HG03066 (cell line): ENCODE measurements at regions not wholly inside any gene's neighbourhood (a gene's known extent, or its start where the extent isn't known, plus 50 kb on each side); places are given as distances from the start of the nearest gene placed in this dataset.

Experiments
- ATAC-seq: cut with Tn5 transposase; IDR thresholded peaks from one replicate; pipeline ENCODE4 v1.9.1; 2021; ENCODE audit warnings: low read depth; ENCODE audit not compliant: unreplicated experiment

DNA sequence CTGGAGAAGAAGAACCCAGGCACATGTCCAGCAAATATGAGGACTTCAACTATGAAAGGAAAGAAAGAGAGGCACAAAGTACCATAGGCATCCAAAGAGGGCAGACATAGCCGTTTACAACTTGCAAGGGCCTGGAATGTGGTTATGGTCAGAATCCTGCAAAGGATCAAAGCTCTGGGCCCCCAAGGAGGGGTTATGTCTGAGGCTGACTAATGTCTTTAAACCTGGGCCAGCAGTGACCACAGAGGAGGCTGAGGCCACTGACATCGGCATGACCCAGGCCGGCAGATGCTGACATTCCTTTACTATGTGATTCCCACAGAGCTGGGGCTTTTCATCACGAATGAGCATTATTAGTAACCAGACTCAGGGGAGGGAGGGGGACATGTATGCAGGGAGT lies 861.1 kb downstream of the DHX35 start:
- no peak for ATAC-seq

DNA sequence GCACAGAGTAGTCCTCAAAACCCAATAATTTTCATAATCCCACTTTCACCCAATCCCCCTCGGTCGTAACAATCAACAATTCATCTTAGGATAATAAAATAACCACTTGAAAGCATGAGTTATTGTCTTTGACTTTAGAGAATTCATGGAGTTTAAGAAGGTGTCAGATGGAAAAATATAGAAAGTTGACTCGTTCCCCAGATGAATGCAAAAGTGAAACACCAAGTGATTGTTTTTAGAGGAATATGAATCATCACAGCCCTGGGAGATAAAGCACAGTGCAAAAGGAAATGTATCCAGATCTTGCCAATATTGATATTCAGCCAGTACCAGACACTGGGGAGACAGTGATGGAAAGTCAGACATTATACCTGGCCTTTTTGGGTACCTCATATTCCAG lies 860.5 kb downstream of the DHX35 start:
- no peak for ATAC-seq

DNA sequence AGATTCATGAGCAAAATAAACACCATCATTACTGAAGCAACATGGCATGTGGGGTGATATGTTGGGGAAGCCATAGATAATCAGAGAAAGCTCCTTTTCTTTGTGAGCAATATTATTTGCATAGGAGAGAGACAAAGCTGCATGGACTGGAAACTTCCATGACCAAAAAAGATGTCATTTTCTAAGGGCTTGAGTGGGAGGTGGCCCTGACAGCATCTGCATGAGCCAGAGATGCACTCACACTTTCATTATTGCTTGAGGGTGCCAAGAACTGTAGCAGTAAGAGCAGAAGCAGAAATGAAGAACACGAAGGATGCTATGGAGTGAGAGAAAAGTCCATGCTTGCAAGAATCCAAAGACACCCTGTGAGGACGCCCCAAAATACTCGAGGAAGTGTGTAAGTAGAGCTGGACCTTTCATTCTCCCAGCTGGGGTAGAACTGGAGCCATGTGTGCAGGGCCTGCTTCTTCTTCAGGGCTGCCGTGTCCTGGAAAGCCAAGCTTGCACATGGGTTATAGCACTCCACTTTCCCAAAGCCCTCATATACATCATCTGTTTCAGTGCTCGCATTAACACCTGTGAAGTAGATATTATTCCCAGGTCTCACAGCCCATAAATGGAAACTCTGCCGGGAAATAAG lies 851.2 kb downstream of the DHX35 start:
- no peak for ATAC-seq

DNA sequence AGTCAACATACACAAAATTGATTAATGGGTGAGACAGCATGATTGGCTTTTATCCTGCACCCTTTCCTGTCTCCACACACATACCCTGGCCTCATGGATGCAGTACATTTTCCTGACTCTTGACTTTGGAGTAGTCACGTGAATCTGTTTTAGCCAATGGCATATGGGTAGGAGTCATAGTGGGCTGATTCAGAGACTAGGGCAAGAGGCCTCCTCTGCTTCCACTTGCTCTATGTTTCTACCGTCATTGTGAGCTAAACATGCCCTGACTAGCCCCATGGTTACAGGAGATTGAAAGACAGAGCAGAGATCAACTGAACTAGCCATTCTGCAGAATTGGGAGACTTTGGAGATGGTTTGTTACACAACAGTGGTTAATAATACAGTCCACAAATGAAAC lies 850.0 kb downstream of the DHX35 start:
- ATAC-seq: no peak

DNA sequence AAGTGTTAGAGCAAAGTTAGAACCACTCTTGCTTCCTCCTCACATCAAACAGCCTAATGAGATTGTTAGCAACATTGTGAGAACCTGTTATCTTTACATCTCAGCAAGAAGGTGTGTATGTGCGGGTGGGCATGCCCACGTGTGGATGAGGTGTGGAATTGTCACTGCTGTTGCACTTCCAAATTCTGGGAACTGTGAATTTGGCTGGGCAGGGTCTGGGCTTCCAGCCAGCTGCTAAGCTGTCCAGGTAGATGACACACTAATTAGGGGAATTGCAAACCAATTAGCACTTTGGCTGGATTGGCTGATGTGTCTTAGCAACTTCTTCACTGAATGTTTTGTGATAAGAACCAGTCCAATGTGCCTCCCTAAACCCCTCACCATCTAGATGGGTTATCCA lies 848.2 kb downstream of the DHX35 start:
- no peak for ATAC-seq

DNA sequence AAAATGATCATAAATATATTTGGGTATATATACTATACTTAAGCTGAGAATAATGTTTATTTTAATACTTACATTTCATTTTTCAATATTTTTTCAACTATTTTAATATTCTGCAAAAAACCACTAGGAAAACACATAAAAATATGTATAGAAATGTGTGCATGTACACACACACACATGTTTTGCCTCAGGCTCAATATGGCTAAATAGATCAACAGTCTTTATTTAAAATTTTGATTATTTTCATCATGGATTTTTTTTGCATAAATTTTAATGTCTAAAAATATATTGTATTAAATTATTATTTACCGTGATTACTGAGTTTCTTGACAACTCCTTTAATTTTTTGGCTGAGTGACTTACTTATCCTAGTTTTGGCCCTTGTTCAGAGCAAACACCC lies 846.5 kb downstream of the DHX35 start:
- ATAC-seq: no peak

DNA sequence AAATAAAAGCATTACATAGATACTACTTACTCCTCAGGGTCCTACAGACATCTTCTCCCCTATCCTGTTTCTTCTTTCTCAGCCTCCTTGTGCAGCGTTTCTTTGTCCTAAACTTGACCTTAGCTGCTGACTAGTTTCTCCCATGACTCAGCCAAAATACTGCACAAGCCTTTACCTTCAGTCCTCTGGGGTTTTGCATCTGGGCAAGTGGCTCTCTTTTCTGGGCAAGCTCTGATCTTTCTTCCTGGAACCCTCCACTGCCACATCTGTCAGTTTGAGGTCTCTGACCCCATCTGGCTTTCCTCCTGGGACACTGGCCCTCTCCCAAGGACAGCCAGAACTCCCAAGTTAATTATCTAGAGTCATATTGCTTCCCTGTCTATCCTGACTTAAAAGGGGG lies 838.4 kb downstream of the DHX35 start:
- peak; percentile 68 for ATAC-seq

DNA sequence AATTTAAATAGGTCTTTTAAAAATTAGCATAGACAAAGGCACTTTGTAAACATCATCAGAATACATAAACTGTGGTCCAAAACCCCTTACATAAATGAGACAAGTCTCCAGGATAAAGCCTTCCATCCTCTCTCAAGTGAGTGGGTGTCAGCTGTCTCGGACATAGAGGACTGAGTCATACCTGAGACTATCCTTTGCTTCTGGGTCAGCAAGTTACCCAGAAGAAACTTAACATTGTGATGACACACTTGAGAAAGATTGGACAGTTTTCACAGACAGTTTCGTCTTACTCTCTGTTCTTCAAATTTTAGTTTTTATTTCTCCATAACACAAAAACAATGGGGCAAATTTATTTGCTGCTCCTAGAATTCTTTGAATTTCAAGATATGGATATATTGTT lies 838.0 kb downstream of the DHX35 start:
- ATAC-seq: peak; percentile 82

DNA sequence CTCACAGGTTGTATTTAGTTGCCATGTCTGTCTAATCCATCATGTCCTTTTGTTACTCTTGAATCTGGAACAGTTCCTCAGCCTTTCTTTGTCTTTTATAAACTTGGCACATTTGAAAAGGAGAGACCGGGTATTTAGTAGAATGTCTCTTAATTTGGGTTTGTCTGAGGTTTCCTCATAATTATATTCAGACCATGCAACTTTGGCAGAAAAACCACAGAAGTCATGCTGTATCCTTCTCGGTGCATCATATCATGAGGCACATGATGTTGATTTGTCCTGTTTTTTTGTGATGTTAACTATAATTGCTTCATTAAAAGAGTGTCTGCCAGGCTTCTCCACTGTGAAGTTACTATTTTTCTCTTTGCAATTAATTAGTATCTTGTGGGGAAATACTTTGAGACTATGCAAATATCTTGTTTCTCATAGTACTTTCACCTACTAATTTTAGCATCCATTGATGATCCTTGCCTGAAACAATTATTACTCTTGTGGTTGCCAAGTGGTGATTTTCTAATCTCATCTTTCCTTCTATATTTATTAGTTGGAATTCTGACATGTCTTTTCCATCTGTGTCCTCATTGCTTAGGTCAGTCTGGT lies 837.3 kb downstream of the DHX35 start:
- no peak for ATAC-seq

DNA sequence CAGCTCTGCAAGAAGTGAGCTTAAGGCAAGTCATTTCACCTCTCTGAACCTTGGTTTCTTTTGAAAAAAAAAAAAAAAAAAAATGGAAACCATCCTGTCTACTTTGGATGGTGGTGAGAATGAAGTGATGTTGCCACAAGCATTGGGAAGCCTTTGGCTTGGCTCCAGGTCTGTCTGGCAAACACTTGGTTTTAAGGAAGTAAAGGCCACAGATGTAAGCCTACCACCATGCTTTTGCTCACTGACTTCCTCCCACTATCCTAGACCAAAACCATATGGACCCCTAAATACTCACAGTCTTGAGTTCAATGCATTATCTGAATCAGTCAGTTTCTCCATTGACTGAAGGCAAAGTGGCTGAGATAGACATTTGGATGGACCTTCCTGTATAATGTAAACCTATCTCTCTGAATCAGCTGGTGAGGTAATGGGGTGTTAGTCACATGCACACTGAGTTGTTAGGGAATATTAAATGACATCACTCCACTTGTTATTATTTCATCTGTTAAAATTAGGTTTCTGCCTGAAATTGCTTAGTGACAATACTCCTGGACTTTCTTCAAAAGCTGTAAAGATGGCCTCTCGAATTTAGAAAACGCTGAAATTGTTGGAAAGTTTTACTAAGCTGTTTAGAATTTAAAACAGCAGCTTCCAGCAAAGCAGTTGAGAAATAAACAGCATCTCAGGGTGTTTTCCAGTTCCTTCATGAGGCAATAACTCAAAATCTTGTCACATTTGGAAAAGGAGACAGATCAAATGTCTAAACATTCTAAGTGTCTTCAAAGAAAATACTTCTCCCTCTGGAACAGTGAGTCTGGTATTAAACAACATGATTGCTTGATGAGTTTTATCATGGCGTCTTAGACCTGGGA lies 833.5 kb downstream of the DHX35 start:
- no peak for ATAC-seq

DNA sequence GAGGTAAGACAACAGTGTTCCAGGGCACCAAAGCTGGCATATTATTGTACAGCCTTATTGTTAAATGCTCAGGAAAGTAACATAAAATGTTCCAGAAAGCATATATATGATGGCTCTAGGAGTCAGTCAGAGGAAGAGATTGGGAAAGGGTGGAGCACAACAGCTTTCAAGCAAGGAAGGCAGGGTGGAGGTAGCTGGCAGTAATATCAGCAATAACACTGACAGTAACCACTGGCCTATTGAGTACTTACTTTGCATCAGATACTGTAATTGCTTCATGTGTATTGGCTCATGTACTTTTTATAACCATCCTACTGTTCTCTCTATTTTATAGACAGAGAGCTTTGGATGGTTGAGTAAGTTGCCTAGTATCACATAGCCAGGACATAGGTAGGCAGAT lies 830.2 kb downstream of the DHX35 start:
- no peak for ATAC-seq

DNA sequence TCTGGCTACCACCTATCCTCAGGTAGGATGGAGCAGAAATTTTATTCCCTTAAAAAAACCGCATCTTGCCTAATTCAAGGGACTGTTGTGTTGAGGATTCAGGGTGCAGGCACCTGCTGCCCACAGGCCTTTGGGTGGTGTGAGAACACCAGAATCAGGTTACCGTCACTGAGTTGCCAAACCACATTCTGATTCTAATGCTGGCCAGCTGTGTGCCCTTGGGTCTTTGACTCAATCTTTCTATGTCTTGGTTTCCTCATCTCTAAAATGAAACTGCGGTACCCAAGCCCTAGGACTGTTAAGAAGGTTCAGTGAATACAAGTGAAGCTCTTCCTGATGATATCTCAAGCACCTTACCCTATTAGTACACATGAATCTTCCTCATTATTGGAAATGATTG lies 827.3 kb downstream of the DHX35 start:
- ATAC-seq: no peak

DNA sequence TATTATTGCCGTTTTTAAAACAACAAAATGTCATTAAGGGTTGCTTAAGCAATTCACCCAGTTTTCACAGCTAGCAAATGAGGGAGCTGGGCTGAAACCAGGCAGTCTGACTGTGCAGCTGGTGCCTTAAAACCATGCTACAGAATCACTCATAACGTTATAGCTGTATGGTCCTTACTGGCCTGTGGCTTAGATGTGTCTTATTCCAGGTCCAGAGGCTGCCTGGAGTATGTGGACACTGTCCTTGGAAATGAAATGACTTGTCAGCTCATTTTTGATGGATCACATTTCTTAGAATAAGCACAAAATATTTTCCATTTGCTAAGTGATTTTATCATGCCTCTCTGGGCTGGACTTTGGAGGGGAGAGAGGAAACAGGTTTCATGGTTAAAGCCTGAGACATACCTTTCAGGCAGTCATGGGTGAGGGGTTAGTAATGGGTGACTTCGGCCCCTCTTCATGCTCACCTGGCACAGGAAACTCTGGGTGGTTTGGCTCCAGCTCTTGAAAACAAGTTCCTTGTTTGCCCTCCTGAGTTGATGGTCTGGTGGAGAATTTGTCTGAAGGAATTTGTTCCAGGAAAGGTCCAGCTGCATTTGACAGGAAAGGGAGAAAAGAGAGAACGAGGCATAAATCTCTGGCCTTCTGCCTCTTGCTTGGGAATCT lies 823.2 kb downstream of the DHX35 start:
- no peak for ATAC-seq

DNA sequence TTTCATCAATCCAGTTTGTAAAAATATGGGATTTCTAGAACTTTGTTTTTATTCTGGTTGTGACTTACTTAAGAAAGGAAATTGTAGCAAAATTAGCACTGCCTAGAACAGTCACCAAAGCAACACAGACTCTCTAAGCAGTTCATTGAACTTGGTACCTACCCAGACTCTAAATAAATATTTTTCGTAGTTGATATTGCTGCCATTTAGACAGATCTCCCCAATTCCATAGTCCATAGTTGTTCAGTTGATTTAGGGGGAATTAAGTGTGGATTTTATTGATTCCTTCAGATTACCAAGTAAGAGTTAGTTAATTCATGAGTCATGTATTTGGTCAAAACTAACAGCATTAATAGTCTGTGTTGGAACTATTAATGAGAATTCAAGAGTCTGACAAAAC lies 822.5 kb downstream of the DHX35 start:
- ATAC-seq: no peak

DNA sequence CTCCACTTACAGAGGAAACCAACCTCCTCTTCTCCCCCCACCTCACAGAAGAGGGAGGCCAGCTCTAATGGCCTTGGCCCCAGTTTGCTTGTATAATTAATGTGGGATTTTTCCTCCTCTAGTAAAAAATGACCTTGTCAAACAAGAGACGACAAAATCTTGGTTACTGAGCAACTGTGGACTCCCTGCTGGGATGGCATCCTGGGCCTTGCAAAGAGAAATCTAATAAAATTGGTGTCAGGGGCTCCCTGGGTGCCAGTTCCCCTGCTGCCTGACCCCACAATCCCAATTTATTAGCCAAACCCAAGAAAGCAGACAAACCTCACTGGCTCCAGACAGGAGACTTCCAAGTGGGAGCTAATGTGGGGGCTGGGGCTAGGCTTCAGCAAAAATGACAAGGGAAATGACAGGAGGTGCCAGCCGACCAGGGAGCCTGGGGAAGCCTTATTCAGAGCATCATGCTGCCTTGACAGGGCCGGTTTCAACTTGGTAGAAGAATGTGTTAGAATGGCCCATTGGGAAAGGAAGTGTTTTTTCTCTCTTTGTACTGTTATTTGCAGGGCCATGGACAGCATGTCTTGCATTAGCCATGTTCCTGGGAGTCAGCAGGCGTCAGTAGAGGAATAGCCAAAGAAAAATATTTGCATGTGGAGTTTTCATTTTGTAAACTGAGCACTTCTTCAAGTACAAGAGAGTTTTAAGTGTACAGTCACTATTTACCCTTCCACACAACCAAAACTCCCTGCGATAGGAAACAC lies 816.9 kb downstream of the DHX35 start:
- ATAC-seq: no peak

DNA sequence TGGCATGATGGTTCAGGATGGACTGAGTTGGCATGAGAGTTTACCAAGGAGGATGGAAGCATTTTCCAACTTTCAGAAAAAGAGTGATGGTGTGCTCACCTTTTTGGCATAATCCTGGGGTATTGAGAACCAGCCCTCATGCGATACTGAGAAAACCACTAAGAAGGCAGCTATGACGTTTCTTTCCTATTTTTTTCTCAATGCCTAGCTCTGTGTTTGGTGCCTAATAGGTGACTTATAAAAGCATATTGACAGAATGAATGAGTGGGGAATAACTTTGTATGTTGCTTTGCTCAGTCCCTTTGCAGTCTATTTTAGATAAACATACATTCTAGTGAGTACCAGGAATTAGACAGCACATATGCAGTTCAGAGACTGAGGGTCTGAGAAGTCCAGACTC lies 816.3 kb downstream of the DHX35 start:
- no peak for ATAC-seq

DNA sequence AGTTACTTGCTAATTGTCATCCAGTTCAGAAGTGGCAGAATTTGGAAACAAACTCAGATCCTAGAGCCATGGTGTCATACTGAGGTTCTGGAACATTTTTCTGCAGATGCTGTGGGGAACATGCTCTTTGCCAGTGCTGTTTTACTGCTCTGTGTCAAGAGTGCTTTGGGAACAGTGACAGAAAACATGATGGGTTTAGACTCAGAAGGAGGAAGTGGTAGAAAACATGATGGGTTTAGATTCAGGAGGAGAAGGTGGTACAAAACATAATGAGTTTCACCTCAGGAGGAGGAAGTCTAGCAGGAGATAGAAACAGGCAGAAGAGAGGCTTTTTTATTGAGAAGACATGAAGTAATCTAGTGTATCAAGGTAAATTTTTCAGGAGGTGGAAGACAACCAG lies 815.5 kb downstream of the DHX35 start:
- ATAC-seq: no peak

DNA sequence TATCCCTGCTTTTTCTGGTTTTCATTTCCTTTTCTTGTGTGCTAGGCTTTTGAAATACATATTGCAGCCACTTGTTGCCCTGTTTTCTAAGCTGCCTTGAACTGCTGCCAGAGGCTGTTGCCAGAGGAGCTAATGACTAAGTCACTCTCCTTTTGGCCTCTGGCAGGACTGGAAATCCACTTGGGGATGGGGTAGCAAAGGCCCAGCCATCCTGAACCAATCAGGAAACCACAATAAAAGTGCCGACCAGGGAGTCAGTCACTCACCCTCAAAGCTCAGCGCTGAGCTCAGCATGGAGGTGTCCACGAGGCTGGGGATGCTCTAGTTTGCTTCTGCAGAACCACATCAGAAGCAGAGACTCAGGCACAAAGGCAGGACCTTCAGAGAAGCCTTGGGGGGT lies 813.0 kb downstream of the DHX35 start:
- no peak for ATAC-seq

DNA sequence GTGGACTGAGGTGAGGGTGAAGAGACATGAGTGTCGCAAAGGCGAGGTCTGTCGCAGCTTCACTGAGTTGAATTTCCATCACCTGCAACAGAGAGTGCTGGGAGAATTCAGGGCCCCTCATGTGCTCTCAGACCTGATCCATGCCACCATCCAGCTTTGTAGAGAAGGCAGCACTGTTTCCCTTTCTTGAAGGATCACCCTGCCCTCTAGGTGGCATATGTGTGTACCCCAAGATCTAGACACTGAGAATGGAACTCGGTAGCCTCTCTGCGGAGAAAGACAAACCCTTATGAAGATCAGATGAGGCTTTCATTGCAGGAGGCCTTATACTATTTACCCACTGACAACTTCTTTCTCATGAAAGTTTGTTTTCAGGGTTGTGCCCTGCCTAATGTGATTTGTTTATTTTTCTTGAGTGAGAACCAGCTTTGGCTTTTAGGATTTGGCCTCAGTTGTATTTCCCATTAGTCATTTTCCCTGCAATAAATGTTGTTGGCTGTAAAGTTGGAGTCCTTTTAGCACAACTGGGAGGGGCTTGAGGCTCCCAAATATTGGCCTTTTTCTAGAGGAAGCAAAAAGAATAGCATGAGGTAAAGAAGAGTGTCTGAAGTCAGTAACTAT lies 811.3 kb downstream of the DHX35 start:
- no peak for ATAC-seq

DNA sequence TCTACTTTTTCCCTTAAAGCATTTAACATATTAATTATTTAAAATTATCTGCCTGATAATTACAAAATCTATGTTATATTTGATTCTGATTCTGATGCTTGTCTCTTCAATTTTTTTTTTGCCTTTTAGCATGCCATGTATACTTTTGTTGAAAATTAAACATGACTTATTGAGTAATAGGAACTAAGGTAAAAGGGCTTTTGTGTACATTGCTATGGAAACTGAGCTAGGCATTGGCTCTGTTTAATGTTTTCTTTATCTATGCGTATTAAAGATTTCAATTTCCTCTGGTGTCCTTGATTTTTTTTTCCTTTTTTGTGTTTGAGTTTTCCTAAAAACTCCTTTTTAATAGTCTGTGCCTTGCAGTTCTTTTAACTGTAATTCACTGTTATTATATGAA lies 805.2 kb downstream of the DHX35 start:
- no peak for ATAC-seq
